Fibroblast of pulmonary artery (primary cell): ENCODE measurements at regions not wholly inside any gene's neighbourhood (a gene's known extent, or its start where the extent isn't known, plus 50 kb on each side); places are given as distances from the start of the nearest gene placed in this dataset.

Experiments used
- DNase-seq: peaks from one replicate; pipeline ENCODE4 v3.0.0-alpha.2; 2010; ENCODE audit warnings: low read depth
- H3K4me3 ChIP-seq: replicated peaks from 2 replicates; pipeline ENCODE4 v1.5.1; 2011; ENCODE audit warnings: low read depth, mild to moderate bottlenecking, control low read depth, low read length, moderate library complexity
- TF ChIP-seq, protein P1 (sequence below): IDR thresholded peaks from 2 replicates; pipeline ENCODE4 v1.5.1; 2011; ENCODE audit warnings: mild to moderate bottlenecking, control low read depth, low read length, inconsistent platforms; ENCODE audit errors: missing control alignments

- no peak for DNase-seq
- no peak overlapping the region for H3K4me3 ChIP-seq
- TF ChIP-seq, protein P1, sequence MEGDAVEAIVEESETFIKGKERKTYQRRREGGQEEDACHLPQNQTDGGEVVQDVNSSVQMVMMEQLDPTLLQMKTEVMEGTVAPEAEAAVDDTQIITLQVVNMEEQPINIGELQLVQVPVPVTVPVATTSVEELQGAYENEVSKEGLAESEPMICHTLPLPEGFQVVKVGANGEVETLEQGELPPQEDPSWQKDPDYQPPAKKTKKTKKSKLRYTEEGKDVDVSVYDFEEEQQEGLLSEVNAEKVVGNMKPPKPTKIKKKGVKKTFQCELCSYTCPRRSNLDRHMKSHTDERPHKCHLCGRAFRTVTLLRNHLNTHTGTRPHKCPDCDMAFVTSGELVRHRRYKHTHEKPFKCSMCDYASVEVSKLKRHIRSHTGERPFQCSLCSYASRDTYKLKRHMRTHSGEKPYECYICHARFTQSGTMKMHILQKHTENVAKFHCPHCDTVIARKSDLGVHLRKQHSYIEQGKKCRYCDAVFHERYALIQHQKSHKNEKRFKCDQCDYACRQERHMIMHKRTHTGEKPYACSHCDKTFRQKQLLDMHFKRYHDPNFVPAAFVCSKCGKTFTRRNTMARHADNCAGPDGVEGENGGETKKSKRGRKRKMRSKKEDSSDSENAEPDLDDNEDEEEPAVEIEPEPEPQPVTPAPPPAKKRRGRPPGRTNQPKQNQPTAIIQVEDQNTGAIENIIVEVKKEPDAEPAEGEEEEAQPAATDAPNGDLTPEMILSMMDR = no peak
Measured at GRCh38 chr5:119945691-119946090, 316.3 kb downstream of the FAM170A start.

GRCh38 chr5:119948162-119948561 lies 318.8 kb downstream of the FAM170A start:
- H3K4me3 ChIP-seq = no peak overlapping the region
- no peak for DNase-seq
- TF ChIP-seq, protein P1 = no peak

DNA sequence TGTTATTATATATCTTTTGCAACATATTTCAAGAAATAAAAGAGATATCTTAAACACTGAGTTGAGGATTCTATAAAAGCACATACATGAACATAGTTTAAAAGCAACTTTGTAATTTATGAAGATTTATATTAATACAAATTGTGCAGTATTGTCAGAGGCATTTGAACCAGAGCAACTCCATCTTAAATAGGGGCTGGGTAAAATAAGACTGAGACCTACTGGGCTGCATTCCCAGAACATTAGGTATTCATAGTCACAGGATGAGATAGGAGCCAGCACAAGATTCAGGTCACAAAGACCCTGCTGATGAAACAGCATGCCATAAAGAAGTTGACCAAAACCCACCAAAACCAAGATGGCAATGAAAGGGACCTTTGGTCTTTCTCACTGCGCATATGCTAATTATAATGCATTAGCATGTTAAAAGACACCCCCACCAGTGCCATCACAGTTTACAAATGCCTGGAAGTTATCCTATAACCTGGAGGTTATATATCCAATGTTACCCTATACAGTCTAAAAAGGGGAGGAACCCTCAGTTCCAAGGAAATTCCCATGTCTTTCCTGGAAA lies 320.2 kb downstream of the FAM170A start:
- TF ChIP-seq, protein P1 = no peak
- DNase-seq = no peak
- no peak overlapping the region for H3K4me3 ChIP-seq

DNA sequence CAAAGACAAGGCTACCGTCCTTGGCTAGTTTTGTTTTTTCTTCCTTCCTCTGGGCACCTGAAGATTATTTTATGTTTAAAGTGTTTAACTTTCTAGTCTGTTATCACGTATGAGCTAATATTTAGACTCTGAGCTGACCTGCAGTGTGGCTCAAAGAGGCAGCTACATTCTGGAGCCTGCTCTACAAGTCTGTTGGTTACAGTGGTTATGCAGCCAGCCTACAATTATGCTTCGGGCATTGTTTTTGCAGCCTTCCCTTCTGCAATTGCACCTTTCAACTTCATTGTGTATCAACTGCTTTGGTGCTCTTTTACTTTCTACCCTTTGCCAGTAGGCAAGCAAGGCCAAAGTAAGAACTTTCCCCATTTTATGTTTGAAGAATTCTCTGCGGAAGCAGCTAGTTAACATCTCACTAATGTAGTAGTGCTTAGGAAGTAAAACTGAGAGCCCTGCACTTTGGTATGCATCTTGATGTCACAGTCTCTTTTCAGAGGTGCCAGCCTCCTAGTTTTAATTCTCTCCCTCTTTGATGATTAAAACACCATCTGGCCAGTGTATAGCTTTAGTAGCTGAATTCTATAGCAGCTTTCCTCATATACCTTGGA lies 322.1 kb downstream of the FAM170A start:
- DNase-seq = no peak
- TF ChIP-seq, protein P1 = no peak
- H3K4me3 ChIP-seq = no peak overlapping the region

DNA sequence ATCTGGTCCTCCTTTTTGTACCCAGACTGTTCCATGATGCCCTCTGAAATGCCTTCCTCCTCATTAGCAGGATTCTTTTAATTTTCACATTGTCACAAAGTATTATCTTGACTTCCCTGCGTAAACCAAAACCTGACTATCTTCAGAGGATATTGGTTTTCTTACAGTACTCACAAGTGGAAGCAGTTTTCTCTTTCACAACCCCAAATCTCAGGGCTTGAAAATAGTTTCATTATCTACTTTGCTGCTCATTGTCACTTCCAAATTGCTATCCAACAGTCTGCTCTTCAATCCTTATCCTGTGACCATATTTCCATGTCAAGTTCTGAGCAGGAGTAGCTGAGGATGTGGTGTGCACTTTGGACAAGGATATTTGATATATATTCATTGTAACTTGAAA lies 324.1 kb downstream of the FAM170A start:
- DNase-seq = no peak
- H3K4me3 ChIP-seq = no peak overlapping the region
- TF ChIP-seq, protein P1 = no peak

DNA sequence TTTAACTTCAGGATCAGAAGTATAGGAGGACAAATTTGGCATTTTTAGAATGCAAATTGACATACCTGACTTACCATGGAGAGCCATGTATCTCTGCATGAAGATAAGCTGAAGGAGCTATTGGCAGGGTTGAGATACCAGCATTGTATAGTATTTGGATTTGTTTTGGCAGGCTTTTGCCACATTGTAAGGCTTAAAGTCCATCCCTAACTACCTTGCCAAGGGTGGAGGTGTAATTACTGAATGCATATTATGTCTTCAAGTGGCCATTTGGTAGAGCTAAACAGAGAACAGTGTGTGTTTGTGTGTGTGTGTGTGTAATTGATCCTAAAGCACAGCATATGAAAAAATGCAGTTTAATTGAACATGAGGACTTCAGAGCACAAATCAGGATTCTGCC lies 324.7 kb downstream of the FAM170A start:
- H3K4me3 ChIP-seq = no peak overlapping the region
- TF ChIP-seq, protein P1 = no peak
- no peak for DNase-seq

- TF ChIP-seq, protein P1 = no peak
- H3K4me3 ChIP-seq = no peak overlapping the region
- DNase-seq = no peak
Measured at GRCh38 chr5:119961993-119962392, 332.6 kb downstream of the FAM170A start.
